ENCODE measurements at regions not wholly inside any gene's neighbourhood (a gene's known extent, or its start where the extent isn't known, plus 50 kb on each side); places are given as distances from the start of the nearest gene placed in this dataset.

GRCh38 chr3:193768070-193768394 is 175.0 kb downstream of the OPA1 start:
- no peaks in the 10 kb centered on the region for H3K27me3 ChIP-seq (ENCODE audit: insufficient read depth, low read length)
- no peak overlapping the region for H3K4me3 Mint-ChIP-seq
- H3K36me3 ChIP-seq (ENCODE audit: insufficient read depth, low read length): no peaks in the 10 kb centered on the region
- DNase-seq: no peak
- POLR2A ChIA-PET (ENCODE audit: partially characterized antibody): no interaction called here
- no peaks in the 10 kb centered on the region for H3K4me1 ChIP-seq (ENCODE audit: insufficient read depth, low read length)
- H3K36me3 Mint-ChIP-seq: no peaks in the 10 kb centered on the region
- CTCF ChIA-PET (ENCODE audit: partially characterized antibody): interaction anchor here (0.9 to 1.6 kb wide), 3 partner anchors 9 to 547 kb away, joined by 3 to 4 read pairs (median 3); no protein-coding TSS in a partner anchor
- peaks cover 9 to 10% of the 10 kb centered on the region in 2 donors for H3K27me3 Mint-ChIP-seq
- no peak overlapping the region for H3K4me3 ChIP-seq (ENCODE audit: low read length in 2 of 2)
- intact Hi-C loops (cut with micrococcal nuclease): no loop called here
- H3K9me3 ChIP-seq (ENCODE audit: control insufficient read depth in 1 of 2, low read length in 2 of 2): no peaks in the 10 kb centered on the region
- no peak overlapping the region for H3K27ac ChIP-seq (ENCODE audit: low read depth, low read length)
- no peak overlapping the region for H3K27ac Mint-ChIP-seq
- H3K4me1 Mint-ChIP-seq: no peaks in the 10 kb centered on the region
- H3K9me3 Mint-ChIP-seq: peaks cover 0 to 2% (median 0%) of the 10 kb centered on the region in 8 donors

GRCh38 chr3:193769437-193769836 is 176.4 kb downstream of the OPA1 start:
- ChIA-PET POLR2A (ENCODE audit: partially characterized antibody) (no interaction called here), CTCF (ENCODE audit: partially characterized antibody) (no interaction called here)
- Histone ChIP-seq H3K9me3 (ENCODE audit: control insufficient read depth in 1 of 2, low read length in 2 of 2) (no peaks in the 10 kb centered on the region), H3K4me1 (ENCODE audit: insufficient read depth, low read length) (no peaks in the 10 kb centered on the region), H3K27ac (ENCODE audit: low read depth, low read length) (no peak overlapping the region), H3K36me3 (ENCODE audit: insufficient read depth, low read length) (no peaks in the 10 kb centered on the region), H3K27me3 (ENCODE audit: insufficient read depth, low read length) (no peaks in the 10 kb centered on the region), H3K4me3 (ENCODE audit: low read length in 2 of 2) (no peak overlapping the region)
- Mint-ChIP-seq H3K4me3 (no peak overlapping the region), H3K27me3 (peaks cover 3 to 6% of the 10 kb centered on the region in 2 donors), H3K9me3 (no peaks in the 10 kb centered on the region), H3K27ac (no peak overlapping the region), H3K4me1 (no peaks in the 10 kb centered on the region), H3K36me3 (no peaks in the 10 kb centered on the region)
- no peak for DNase-seq
- intact Hi-C loops (cut with micrococcal nuclease): no loop called here

- Mint-ChIP-seq H3K36me3 (no peaks in the 10 kb centered on the region), H3K4me1 (no peaks in the 10 kb centered on the region), H3K9me3 (no peaks in the 10 kb centered on the region), H3K27ac (no peak overlapping the region), H3K4me3 (no peak overlapping the region), H3K27me3 (peaks cover 7 to 12% of the 10 kb centered on the region in 2 donors)
- DNase-seq: no peak
- Histone ChIP-seq H3K27me3 (ENCODE audit: insufficient read depth, low read length) (no peaks in the 10 kb centered on the region), H3K9me3 (ENCODE audit: control insufficient read depth in 1 of 2, low read length in 2 of 2) (no peaks in the 10 kb centered on the region), H3K4me1 (ENCODE audit: insufficient read depth, low read length) (no peaks in the 10 kb centered on the region), H3K36me3 (ENCODE audit: insufficient read depth, low read length) (no peaks in the 10 kb centered on the region), H3K27ac (ENCODE audit: low read depth, low read length) (no peak overlapping the region), H3K4me3 (ENCODE audit: low read length in 2 of 2) (no peak overlapping the region)
- intact Hi-C loops (cut with micrococcal nuclease): no loop called here
- ChIA-PET POLR2A (ENCODE audit: partially characterized antibody) (no interaction called here), CTCF (ENCODE audit: partially characterized antibody) (no interaction called here)
Observed at GRCh38 chr3:193771011-193771652, 178.1 kb downstream of the OPA1 start.

- CTCF ChIA-PET (ENCODE audit: partially characterized antibody): no interaction called here
Observed at GRCh38 chr3:193771653-193772421, 178.8 kb downstream of the OPA1 start.

GRCh38 chr3:193772422-193772763 is 179.4 kb downstream of the OPA1 start:
- H3K27me3 Mint-ChIP-seq: peaks cover 7 to 16% of the 10 kb centered on the region in 2 donors
- POLR2A ChIA-PET (ENCODE audit: partially characterized antibody): no interaction called here
- no peaks in the 10 kb centered on the region for H3K36me3 ChIP-seq (ENCODE audit: insufficient read depth, low read length)
- DNase-seq: no peak
- H3K4me3 Mint-ChIP-seq: no peak overlapping the region
- no peaks in the 10 kb centered on the region for H3K27me3 ChIP-seq (ENCODE audit: insufficient read depth, low read length)
- no peaks in the 10 kb centered on the region for H3K9me3 ChIP-seq (ENCODE audit: control insufficient read depth in 1 of 2, low read length in 2 of 2)
- no peak overlapping the region for H3K27ac ChIP-seq (ENCODE audit: low read depth, low read length)
- H3K9me3 Mint-ChIP-seq: no peaks in the 10 kb centered on the region
- H3K4me1 ChIP-seq (ENCODE audit: insufficient read depth, low read length): no peaks in the 10 kb centered on the region
- H3K4me3 ChIP-seq (ENCODE audit: low read length in 2 of 2): no peak overlapping the region
- CTCF ChIA-PET (ENCODE audit: partially characterized antibody): no interaction called here
- no peak overlapping the region for H3K27ac Mint-ChIP-seq
- no peaks in the 10 kb centered on the region for H3K36me3 Mint-ChIP-seq
- peaks cover 0 to 8% (median 2%) of the 10 kb centered on the region in 4 donors for H3K4me1 Mint-ChIP-seq
- intact Hi-C loops (cut with micrococcal nuclease): no loop called here

More at GRCh38 chr3:193771653-193772421, 178.8 kb downstream of the OPA1 start:
- Mint-ChIP-seq H3K9me3 (no peaks in the 10 kb centered on the region), H3K27ac (no peak overlapping the region), H3K36me3 (no peaks in the 10 kb centered on the region), H3K4me1 (peaks cover 0 to 7% (median 2%) of the 10 kb centered on the region in 4 donors), H3K27me3 (peaks cover 7 to 16% of the 10 kb centered on the region in 2 donors), H3K4me3 (no peak overlapping the region)
- Histone ChIP-seq H3K36me3 (ENCODE audit: insufficient read depth, low read length) (no peaks in the 10 kb centered on the region), H3K27ac (ENCODE audit: low read depth, low read length) (no peak overlapping the region), H3K4me1 (ENCODE audit: insufficient read depth, low read length) (no peaks in the 10 kb centered on the region), H3K9me3 (ENCODE audit: control insufficient read depth in 1 of 2, low read length in 2 of 2) (no peaks in the 10 kb centered on the region), H3K27me3 (ENCODE audit: insufficient read depth, low read length) (no peaks in the 10 kb centered on the region), H3K4me3 (ENCODE audit: low read length in 2 of 2) (no peak overlapping the region)
- POLR2A ChIA-PET (ENCODE audit: partially characterized antibody): no interaction called here
- intact Hi-C loops (cut with micrococcal nuclease): no loop called here
- DNase-seq: no peak

- H3K4me3 Mint-ChIP-seq: no peak overlapping the region
- ChIA-PET CTCF (ENCODE audit: partially characterized antibody) (no interaction called here), POLR2A (ENCODE audit: partially characterized antibody) (no interaction called here)
- Histone ChIP-seq H3K9me3 (ENCODE audit: control insufficient read depth in 1 of 2, low read length in 2 of 2) (no peaks in the 10 kb centered on the region), H3K27me3 (ENCODE audit: insufficient read depth, low read length) (no peaks in the 10 kb centered on the region), H3K27ac (ENCODE audit: low read depth, low read length) (no peak overlapping the region), H3K4me3 (ENCODE audit: low read length in 2 of 2) (no peak overlapping the region), H3K4me1 (ENCODE audit: insufficient read depth, low read length) (no peaks in the 10 kb centered on the region), H3K36me3 (ENCODE audit: insufficient read depth, low read length) (no peaks in the 10 kb centered on the region)
- intact Hi-C loops (cut with micrococcal nuclease): no loop called here
- no peak overlapping the region for H3K27ac Mint-ChIP-seq
- no peak for DNase-seq
- no peaks in the 10 kb centered on the region for H3K36me3 Mint-ChIP-seq
- peaks cover 7 to 16% of the 10 kb centered on the region in 2 donors for H3K27me3 Mint-ChIP-seq
- H3K9me3 Mint-ChIP-seq: no peaks in the 10 kb centered on the region
- H3K4me1 Mint-ChIP-seq: peaks cover 0 to 8% (median 2%) of the 10 kb centered on the region in 4 donors
Observed at GRCh38 chr3:193773266-193774220, 180.5 kb downstream of the OPA1 start.

GRCh38 chr3:193774272-193774915 is 181.4 kb downstream of the OPA1 start:
- H3K27me3 ChIP-seq (ENCODE audit: insufficient read depth, low read length): no peaks in the 10 kb centered on the region

More at GRCh38 chr3:193774272-193774915, 181.4 kb downstream of the OPA1 start:
- Histone ChIP-seq H3K9me3 (ENCODE audit: control insufficient read depth in 1 of 2, low read length in 2 of 2) (no peaks in the 10 kb centered on the region), H3K4me3 (ENCODE audit: low read length in 2 of 2) (no peak overlapping the region), H3K27ac (ENCODE audit: low read depth, low read length) (no peak overlapping the region), H3K4me1 (ENCODE audit: insufficient read depth, low read length) (no peaks in the 10 kb centered on the region), H3K36me3 (ENCODE audit: insufficient read depth, low read length) (no peaks in the 10 kb centered on the region)
- DNase-seq: no peak
- no peak overlapping the region for H3K27ac Mint-ChIP-seq
- ChIA-PET POLR2A (ENCODE audit: partially characterized antibody) (no interaction called here), CTCF (ENCODE audit: partially characterized antibody) (no interaction called here)
- H3K4me3 Mint-ChIP-seq: no peak overlapping the region
- H3K4me1 Mint-ChIP-seq: peaks cover 0 to 8% (median 2%) of the 10 kb centered on the region in 4 donors
- H3K9me3 Mint-ChIP-seq: no peaks in the 10 kb centered on the region
- no peaks in the 10 kb centered on the region for H3K36me3 Mint-ChIP-seq
- peaks cover 13 to 16% of the 10 kb centered on the region in 2 donors for H3K27me3 Mint-ChIP-seq
- intact Hi-C loops (cut with micrococcal nuclease): no loop called here

Data from CD4-positive, alpha-beta memory T cell (primary cell).